Liver (tissue), 8 donors: ENCODE measurements at regions not wholly inside any gene's neighbourhood (a gene's known extent, or its start where the extent isn't known, plus 50 kb on each side); places are given as distances from the start of the nearest gene placed in this dataset.

Source experiments
- DNase-seq: peaks from one replicate; pipeline ENCODE4 v3.0.0-alpha.2; 2017; ENCODE audit warnings: low spot score
- H3K27ac ChIP-seq, 2 donors: one replicate each; pipeline ENCODE4 v1.7.0; 2013; ENCODE audit warnings: inconsistent platforms in 2 of 2, low read length in 2 of 2, control low read depth in 1 of 2, low read depth in 1 of 2, mild to moderate bottlenecking in 1 of 2
- H3K27me3 ChIP-seq, 4 donors: one replicate each; pipeline versions ENCODE4 v1.6.1 to v1.7.0; 2013; ENCODE audit warnings: low read length in 3 of 4, inconsistent platforms in 1 of 4, mild to moderate bottlenecking in 1 of 4, moderate library complexity in 1 of 4; ENCODE audit not compliant: control insufficient read depth in 4 of 4, insufficient read depth in 4 of 4
- H3K36me3 ChIP-seq, 4 donors: one replicate each; pipeline versions ENCODE4 v1.6.1 to v1.7.0; 2013; ENCODE audit warnings: low read length in 3 of 4, mild to moderate bottlenecking in 3 of 4, low read depth in 1 of 4, moderate library complexity in 1 of 4; ENCODE audit not compliant: control insufficient read depth in 4 of 4, insufficient read depth in 3 of 4
- H3K4me1 ChIP-seq, 4 donors: one replicate each; pipeline versions ENCODE4 v1.6.1 to v1.7.0; 2013; ENCODE audit warnings: low read length in 3 of 4, mild to moderate bottlenecking in 3 of 4, moderate library complexity in 1 of 4; ENCODE audit not compliant: control insufficient read depth in 4 of 4, insufficient read depth in 4 of 4
- H3K4me3 ChIP-seq, 3 donors: one replicate each; pipeline versions ENCODE4 v1.6.1 to v1.7.0; 2013; ENCODE audit warnings: low read length in 3 of 3, control low read depth in 1 of 3, low read depth in 1 of 3, mild to moderate bottlenecking in 1 of 3
- H3K9ac ChIP-seq, 2 donors: one replicate each; pipeline ENCODE4 v1.7.0; 2013; ENCODE audit warnings: low read length in 2 of 2, mild to moderate bottlenecking in 2 of 2, moderate library complexity in 2 of 2, control low read depth in 1 of 2, low read depth in 1 of 2
- H3K9me3 ChIP-seq, 4 donors: one replicate each; pipeline versions ENCODE4 v1.6.1 to v1.7.0; 2013; ENCODE audit warnings: low read length in 3 of 4; ENCODE audit not compliant: control insufficient read depth in 4 of 4
- EGR1 ChIP-seq, 2 donors: IDR thresholded peaks; 2 replicates each; pipeline ENCODE4 v1.6.1; 2016 to 2018; ENCODE audit warnings: antibody characterized with exemption in 2 of 2, low read depth in 2 of 2
- HNF4A ChIP-seq, 2 donors: conservative IDR thresholded peaks; 2 replicates each; pipeline ENCODE4 v1.6.1; 2016; ENCODE audit warnings: antibody characterized with exemption in 2 of 2, mild to moderate bottlenecking in 2 of 2
- JUND ChIP-seq, 2 donors: IDR thresholded peaks; 2 replicates each; pipeline ENCODE4 v1.6.1; 2016; ENCODE audit warnings: antibody characterized with exemption in 2 of 2
- NR2F2 ChIP-seq: IDR thresholded peaks from 2 replicates; pipeline ENCODE4 v1.6.1; 2016; ENCODE audit warnings: antibody characterized with exemption
- RAD21 ChIP-seq, 2 donors: IDR thresholded peaks; 2 replicates each; pipeline ENCODE4 v1.6.1; 2016; ENCODE audit warnings: antibody characterized with exemption in 2 of 2, mild to moderate bottlenecking in 2 of 2
- RXRA ChIP-seq, 2 donors: IDR thresholded peaks; 2 replicates each; pipeline ENCODE4 v1.6.1; 2017 to 2018; ENCODE audit warnings: antibody characterized with exemption in 2 of 2, mild to moderate bottlenecking in 1 of 2
- SP1 ChIP-seq: IDR thresholded peaks from 2 replicates; pipeline ENCODE4 v1.6.1; 2018; ENCODE audit warnings: antibody characterized with exemption, mild to moderate bottlenecking
- TAF1 ChIP-seq: conservative IDR thresholded peaks from 2 replicates; pipeline ENCODE4 v1.6.1; 2016; ENCODE audit warnings: antibody characterized with exemption, mild to moderate bottlenecking
- YY1 ChIP-seq: IDR thresholded peaks from 2 replicates; pipeline ENCODE4 v1.6.1; 2016; ENCODE audit warnings: antibody characterized with exemption, mild to moderate bottlenecking
- WGBS: extraction: QIAGEN DNeasy Blood & Tissue Kit; methylation state at CpG from one replicate; pipeline ENCODE4 v1.1.7; 2013; 5-methylcytosine and 5-hydroxymethylcytosine counted together
- TF ChIP-seq, protein P1 (sequence below): IDR thresholded peaks from 2 replicates; pipeline ENCODE4 v1.6.1; 2016; ENCODE audit warnings: antibody characterized with exemption
- TF ChIP-seq, protein P2 (sequence below): IDR thresholded peaks from 2 replicates; pipeline ENCODE4 v1.6.1; 2016; ENCODE audit warnings: antibody characterized with exemption
- TF ChIP-seq, protein P3 (sequence below): IDR thresholded peaks from 2 replicates; pipeline ENCODE4 v1.6.1; 2016; ENCODE audit warnings: antibody characterized with exemption
- TF ChIP-seq, protein P4 (sequence below): fragments of 150-350 bp; IDR thresholded peaks from 2 replicates; pipeline ENCODE4 v1.5.1; 2017; ENCODE audit warnings: improper control_type of control experiment, low read depth, low read length; ENCODE audit not compliant: missing input control
- donor health status: healthy.
- donor health status: healthy.
- donor health status: healthy.
- donor health status: healthy.
- donor health status: healthy.

DNA sequence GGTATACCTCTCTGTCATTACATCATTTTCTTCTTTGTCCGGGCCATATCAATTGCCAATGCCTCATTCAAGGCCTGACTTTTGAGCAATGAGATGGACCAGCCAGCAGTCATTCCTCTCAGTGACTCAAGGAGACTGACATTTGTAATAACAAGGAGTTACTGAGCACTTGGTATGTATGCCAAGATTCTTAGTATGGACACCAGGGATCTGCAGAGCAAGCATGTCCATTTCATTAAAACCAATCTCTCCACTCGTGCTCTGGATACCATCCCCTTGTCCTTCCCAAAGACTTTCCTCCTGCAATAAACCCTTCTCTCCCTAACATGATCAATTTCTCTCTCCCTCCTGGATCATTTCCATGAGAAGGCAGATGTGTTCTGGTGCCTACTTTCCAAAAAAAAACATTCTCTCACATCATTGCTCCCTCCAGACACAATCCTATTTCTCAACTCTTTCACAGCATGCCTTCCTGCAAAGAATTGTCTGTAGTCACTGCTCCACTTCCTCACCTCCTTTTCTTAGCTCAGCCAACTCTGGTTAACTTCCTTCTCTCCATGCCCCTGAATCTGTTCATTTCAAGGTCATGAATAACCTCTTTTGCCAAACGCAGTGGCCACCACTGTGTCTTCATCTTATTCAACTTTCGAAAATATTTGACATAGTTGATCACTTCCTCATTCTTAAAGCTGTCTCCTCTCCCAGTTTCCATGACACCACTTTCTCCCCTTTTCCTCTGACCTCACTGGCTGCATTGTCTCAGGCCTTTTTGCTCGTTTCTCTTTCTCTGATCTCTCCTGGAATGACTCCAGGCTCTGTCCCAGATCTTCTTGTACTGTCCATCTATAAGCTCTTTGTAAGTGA lies 102.8 kb upstream of the CYP1B1 start:
- Histone ChIP-seq H3K27ac (peak overlapping the region; percentile 42 to 51), H3K9me3 (no peaks in the 10 kb centered on the region), H3K9ac (no peak overlapping the region), H3K4me1 (peaks cover 1 to 53% (median 27%) of the 10 kb centered on the region in 4 donors), H3K36me3 (no peaks in the 10 kb centered on the region), H3K27me3 (no peaks in the 10 kb centered on the region), H3K4me3 (no peak overlapping the region)
- no peak for DNase-seq
- TF ChIP-seq SP1 (peak; percentile 19), YY1 (no peak)
- WGBS: 68% methylated on average over 5 of the region's 5 CpGs

DNA sequence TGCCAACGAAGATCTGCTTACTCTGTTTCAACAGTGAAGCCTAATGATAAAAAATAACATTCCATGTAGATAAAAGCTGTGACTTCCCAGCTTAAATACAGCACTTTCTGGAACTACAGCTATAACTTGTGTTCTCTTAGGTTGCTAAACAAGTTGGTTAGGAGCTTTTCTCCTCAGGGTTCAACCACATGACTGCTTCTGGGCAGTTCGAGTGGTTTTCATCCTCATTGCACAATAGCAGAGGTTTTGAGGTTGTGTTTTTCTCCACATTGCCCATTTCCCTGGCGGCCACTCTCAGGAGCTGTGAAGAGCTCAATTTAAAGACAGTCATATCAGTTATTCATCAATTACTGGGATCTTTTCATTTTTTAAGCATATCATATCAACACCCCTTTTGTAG lies 102.2 kb upstream of the CYP1B1 start:
- Histone ChIP-seq H3K9me3 (no peaks in the 10 kb centered on the region), H3K36me3 (no peaks in the 10 kb centered on the region), H3K9ac (no peak overlapping the region), H3K4me1 (peaks cover 1 to 55% (median 27%) of the 10 kb centered on the region in 4 donors), H3K27me3 (no peaks in the 10 kb centered on the region), H3K27ac (peak overlapping the region; percentile 42 to 51), H3K4me3 (no peak overlapping the region)
- 46% methylated on average over 3 of the region's 3 CpGs for WGBS
- DNase-seq: no peak
- no peak for TF ChIP-seq EGR1 (IDR thresholded peaks at IDR 0.05; ENCODE audit: low read depth in 2 of 2)
- TF ChIP-seq, protein P1, sequence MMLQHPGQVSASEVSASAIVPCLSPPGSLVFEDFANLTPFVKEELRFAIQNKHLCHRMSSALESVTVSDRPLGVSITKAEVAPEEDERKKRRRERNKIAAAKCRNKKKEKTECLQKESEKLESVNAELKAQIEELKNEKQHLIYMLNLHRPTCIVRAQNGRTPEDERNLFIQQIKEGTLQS: no peak
- TF ChIP-seq JUND (IDR thresholded peaks at IDR 0.05): peak in 1 of 2 donors; percentile 22
- no peak for TF ChIP-seq NR2F2
- TF ChIP-seq HNF4A (conservative IDR thresholded peaks at IDR 0.05): peak in 1 of 2 donors; percentile 44
- TF ChIP-seq, protein P2, sequence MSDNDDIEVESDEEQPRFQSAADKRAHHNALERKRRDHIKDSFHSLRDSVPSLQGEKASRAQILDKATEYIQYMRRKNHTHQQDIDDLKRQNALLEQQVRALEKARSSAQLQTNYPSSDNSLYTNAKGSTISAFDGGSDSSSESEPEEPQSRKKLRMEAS: no peak
- peak; percentile 62 for TF ChIP-seq YY1
- peak; percentile 35 to 43 for TF ChIP-seq RAD21 (IDR thresholded peaks at IDR 0.05)
- TF ChIP-seq, protein P3, sequence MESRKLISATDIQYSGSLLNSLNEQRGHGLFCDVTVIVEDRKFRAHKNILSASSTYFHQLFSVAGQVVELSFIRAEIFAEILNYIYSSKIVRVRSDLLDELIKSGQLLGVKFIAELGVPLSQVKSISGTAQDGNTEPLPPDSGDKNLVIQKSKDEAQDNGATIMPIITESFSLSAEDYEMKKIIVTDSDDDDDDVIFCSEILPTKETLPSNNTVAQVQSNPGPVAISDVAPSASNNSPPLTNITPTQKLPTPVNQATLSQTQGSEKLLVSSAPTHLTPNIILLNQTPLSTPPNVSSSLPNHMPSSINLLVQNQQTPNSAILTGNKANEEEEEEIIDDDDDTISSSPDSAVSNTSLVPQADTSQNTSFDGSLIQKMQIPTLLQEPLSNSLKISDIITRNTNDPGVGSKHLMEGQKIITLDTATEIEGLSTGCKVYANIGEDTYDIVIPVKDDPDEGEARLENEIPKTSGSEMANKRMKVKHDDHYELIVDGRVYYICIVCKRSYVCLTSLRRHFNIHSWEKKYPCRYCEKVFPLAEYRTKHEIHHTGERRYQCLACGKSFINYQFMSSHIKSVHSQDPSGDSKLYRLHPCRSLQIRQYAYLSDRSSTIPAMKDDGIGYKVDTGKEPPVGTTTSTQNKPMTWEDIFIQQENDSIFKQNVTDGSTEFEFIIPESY: peak; percentile 14
- TF ChIP-seq RXRA (IDR thresholded peaks at IDR 0.05): peak in 1 of 2 donors; percentile 57
- TF ChIP-seq, protein P4, sequence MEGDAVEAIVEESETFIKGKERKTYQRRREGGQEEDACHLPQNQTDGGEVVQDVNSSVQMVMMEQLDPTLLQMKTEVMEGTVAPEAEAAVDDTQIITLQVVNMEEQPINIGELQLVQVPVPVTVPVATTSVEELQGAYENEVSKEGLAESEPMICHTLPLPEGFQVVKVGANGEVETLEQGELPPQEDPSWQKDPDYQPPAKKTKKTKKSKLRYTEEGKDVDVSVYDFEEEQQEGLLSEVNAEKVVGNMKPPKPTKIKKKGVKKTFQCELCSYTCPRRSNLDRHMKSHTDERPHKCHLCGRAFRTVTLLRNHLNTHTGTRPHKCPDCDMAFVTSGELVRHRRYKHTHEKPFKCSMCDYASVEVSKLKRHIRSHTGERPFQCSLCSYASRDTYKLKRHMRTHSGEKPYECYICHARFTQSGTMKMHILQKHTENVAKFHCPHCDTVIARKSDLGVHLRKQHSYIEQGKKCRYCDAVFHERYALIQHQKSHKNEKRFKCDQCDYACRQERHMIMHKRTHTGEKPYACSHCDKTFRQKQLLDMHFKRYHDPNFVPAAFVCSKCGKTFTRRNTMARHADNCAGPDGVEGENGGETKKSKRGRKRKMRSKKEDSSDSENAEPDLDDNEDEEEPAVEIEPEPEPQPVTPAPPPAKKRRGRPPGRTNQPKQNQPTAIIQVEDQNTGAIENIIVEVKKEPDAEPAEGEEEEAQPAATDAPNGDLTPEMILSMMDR: peak; percentile 29
- no peak for TF ChIP-seq SP1
- no peak for TF ChIP-seq TAF1
